ENCODE measurements at regions not wholly inside any gene's neighbourhood (a gene's known extent, or its start where the extent isn't known, plus 50 kb on each side); places are given as distances from the start of the nearest gene placed in this dataset.
"Not testable (repeated sequence)": the region's sequence is repeated elsewhere in the genome, so short reads cannot be mapped to it uniquely, and the experiment has no call there.

DNA sequence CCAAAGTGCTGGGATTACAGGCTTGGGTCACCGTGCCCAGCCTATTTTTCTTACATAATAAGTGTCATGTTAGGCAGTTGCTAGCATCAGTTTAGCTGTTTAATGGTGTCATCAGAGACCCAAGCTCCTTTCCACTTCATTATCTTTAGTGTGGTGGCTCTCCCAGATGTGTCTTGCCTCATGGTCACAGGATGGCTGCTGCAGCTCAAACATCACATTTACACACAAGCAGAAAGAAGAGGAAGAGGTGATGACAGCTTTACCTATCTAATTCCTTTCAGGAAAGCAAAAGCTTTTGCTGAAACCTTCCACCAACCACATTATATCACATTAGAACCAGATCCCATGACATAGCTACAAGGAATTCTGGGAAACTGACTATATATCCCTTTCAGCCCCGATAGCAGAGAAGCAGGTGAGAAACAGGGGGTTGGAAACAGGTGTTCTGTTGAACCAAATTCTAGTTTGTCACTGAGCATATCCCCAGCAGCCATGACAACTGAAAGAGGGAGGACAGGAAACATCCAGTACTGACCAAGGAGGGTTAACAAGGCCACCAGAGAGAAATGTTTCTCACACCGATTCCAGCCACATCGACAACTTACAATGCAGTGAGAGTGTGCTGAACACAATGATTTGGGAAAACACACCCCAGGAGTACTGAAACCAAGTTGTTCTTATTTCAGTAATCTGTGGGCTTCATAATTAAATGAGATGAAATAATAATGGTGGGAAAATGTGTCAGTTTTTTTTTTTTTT lies 617.0 kb downstream of the UQCRFS1 start:
- DNase-seq, result peak; percentile 35

GRCh38 chr19:28594737-28595136 lies 618.2 kb downstream of the UQCRFS1 start:
- no peak for DNase-seq

GRCh38 chr19:28589991-28590411 lies 623.0 kb downstream of the UQCRFS1 start:
- not testable (repeated sequence) for DNase-seq

GRCh38 chr19:28586474-28586873 lies 626.5 kb downstream of the UQCRFS1 start:
- DNase-seq, result no peak

DNA sequence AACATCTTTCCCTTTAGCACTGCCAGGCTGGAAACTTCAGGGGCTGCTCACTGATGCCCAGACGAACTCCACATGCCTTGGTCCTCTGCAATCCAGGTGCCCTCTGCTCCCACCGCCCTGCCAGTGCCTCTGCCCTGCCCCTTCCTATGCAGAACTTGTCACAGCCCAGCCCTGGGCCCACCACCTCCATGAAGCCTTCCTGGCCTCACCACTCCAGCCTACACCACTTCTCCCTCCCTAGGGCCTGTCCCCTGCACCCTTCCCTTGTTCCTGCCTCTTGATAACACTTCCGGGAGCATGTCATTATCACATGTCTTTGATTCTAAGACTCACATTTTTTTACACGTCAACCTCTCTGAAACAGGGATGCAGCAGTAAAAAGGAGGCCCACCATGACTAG lies 627.2 kb downstream of the UQCRFS1 start:
- no peak for DNase-seq

GRCh38 chr19:28583713-28584112 lies 629.2 kb downstream of the UQCRFS1 start:
- no peak for DNase-seq

- no peak for DNase-seq
These were observed 629.7 kb downstream of the UQCRFS1 start for GRCh38 chr19:28583242-28583641.

DNA sequence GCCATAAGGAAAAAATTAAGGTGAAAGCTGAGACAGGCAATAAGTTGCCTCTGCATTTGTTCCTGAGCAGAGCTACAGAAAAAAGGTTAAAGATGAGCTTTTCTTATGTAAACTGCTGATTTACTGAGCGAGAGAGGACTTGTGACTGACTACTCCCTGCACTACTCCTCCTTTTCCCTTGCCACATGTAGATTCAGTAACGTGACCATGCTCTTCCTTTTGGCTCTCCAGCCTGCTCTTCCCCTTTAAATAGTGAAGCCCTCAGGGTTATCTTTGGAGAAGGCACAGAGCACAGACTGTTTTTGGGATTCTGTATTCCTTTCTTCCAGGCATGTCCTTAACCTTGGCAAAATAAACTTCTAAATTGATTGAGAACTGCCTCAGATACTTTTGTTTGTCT lies 630.2 kb downstream of the UQCRFS1 start:
- DNase-seq, result no peak

GRCh38 chr19:28582344-28582743 lies 630.6 kb downstream of the UQCRFS1 start:
- no peak for DNase-seq

DNA sequence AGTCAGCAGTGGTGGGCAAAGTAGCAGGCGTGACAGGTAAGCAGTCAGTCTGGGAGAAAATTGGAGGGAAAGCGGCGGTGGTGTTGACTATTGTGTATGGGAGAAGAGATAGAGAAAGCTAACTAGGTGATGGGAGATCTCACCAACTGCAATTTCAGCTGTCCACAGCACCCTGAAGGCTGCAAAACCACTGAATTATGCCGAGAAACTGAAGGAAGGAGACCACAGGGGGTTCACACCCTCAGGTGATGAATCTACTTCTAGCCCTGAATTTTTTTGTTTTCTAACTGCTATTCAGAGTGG lies 631.5 kb downstream of the UQCRFS1 start:
- no peak for DNase-seq

DNA sequence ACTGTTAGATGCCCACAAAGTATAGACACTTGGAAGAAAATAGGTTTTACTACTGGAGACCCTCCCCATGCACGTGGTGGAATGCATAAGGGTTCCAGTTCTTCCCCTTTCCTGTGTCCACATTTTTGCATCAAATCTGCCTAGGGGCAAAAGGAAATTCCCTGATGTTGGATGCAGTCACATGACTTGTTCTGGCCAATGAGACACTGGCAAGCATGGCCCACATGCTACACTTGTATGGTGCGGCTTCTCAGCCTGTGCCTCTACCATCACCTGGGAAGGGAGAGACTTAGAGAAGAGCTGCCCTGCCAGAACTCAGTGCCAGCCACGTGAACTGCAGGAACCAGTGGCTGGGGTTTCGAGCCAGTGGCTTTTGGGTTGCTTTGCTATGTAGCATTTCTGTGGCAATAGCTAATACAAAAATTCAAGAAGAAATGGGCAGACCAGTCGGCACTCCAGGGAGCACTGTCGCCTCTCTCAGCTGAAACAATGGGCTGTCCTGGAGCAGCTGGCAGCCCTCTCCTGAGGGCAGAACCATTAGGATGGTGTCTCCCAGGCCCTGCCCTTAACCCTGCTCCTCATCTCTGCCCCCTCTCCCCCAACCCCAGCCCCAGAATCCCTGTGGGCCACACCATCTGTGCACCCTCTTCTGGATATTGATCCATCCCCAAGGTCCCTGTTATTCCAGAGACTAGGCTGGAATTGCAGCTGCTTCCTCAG lies 634.0 kb downstream of the UQCRFS1 start:
- no peak for DNase-seq

DNA sequence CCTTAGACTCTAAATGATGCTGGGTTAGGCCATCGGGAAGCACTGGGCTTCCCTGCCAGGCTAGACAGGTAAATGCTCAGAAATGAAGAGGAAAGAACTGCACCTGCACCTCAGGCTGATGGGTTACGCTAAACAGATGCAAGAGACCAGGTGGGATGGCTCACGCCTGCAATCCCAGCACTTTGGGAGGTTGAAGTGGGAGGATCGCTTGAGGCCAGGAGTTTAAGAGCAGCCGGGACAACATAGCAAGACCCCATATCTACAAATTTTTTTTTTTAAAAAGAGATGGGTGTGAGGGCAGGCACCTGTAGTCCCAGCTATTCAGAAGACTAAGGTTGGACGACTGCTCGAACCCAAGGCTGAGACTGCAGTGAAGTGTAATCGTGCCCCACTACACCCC lies 634.7 kb downstream of the UQCRFS1 start:
- no peak for DNase-seq

- DNase-seq, result no peak
These were observed 635.3 kb downstream of the UQCRFS1 start for GRCh38 chr19:28577666-28578065.

DNA sequence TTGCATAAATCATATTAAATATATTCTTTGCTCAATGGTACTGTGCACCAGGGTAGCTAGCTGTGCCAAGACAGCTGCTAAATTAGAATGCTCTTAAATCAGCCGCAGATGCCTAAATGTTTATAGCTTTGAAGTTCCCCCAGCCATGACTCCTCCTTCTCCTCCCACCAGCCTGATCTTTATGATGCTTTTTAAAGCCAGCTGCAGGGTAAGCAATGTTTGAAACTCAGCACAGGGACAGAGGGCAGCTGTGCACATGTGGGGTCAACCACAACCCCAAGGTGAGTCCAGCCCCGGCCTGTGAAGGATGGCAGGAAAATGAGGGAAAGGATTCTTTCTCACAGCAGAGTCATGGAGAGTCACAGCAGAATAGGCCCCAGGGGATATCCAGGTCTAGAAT lies 635.7 kb downstream of the UQCRFS1 start:
- peak; percentile 64 for DNase-seq

GRCh38 chr19:28575816-28576215 lies 637.1 kb downstream of the UQCRFS1 start:
- no peak for DNase-seq

DNA sequence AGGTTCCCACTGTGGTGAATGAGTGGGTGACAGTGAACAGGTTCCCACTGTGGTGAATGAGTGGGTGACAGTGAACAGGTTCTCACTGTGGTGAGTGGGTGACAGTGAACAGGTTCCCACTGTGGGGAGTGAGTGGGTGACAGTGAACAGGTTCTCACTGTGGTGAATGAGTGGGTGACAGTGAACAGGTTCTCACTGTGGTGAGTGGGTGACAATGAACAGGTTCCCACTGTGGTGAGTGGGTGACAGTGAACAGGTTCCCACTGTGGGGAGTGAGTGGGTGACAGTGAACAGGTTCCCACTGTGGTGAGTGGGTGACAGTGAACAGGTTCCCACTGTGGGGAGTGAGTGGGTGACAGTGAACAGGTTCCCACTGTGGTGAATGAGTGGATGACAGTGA lies 637.6 kb downstream of the UQCRFS1 start:
- DNase-seq, result not testable (repeated sequence)

- DNase-seq, result no peak
These were observed 638.7 kb downstream of the UQCRFS1 start for GRCh38 chr19:28574212-28574611.

- DNase-seq, result no peak
These were observed 643.5 kb downstream of the UQCRFS1 start for GRCh38 chr19:28569132-28570131.

- no peak for DNase-seq
These were observed 645.1 kb downstream of the UQCRFS1 start for GRCh38 chr19:28567834-28568233.

GRCh38 chr19:28563964-28564921 lies 648.7 kb downstream of the UQCRFS1 start:
- no peak for DNase-seq

GRCh38 chr19:28560786-28561185 lies 652.2 kb downstream of the UQCRFS1 start:
- no peak for DNase-seq
